ENCODE measurements at regions not wholly inside any gene's neighbourhood (a gene's known extent, or its start where the extent isn't known, plus 50 kb on each side); places are given as distances from the start of the nearest gene placed in this dataset.

- no peak for DNase-seq (ENCODE audit: low spot score)
Measured at GRCh38 chr5:105807290-105807689, 1863.4 kb downstream of the EFNA5 start.

GRCh38 chr5:105806596-105806995 lies 1864.1 kb downstream of the EFNA5 start:
- no peak for DNase-seq (ENCODE audit: low spot score)

- DNase-seq (ENCODE audit: low spot score), result no peak
Measured at GRCh38 chr5:105803431-105803830, 1867.3 kb downstream of the EFNA5 start.

GRCh38 chr5:105794578-105794977 lies 1876.2 kb downstream of the EFNA5 start:
- DNase-seq (ENCODE audit: low spot score), result no peak

- DNase-seq (ENCODE audit: low spot score), result no peak
Measured at GRCh38 chr5:105789246-105789645, 1881.5 kb downstream of the EFNA5 start.

GRCh38 chr5:105783811-105784210 lies 1886.9 kb downstream of the EFNA5 start:
- no peak for DNase-seq (ENCODE audit: low spot score)

- DNase-seq (ENCODE audit: low spot score), result no peak
Measured at GRCh38 chr5:105782501-105782900, 1888.2 kb downstream of the EFNA5 start.

GRCh38 chr5:105773241-105773640 lies 1897.5 kb downstream of the EFNA5 start:
- no peak for DNase-seq (ENCODE audit: low spot score)

GRCh38 chr5:105767267-105767666 lies 1903.5 kb downstream of the EFNA5 start:
- DNase-seq (ENCODE audit: low spot score), result no peak

- DNase-seq (ENCODE audit: low spot score), result no peak
Measured at GRCh38 chr5:105762728-105763127, 1908.0 kb downstream of the EFNA5 start.

- DNase-seq (ENCODE audit: low spot score), result no peak
Measured at GRCh38 chr5:105754056-105754455, 1916.7 kb downstream of the EFNA5 start.

- no peak for DNase-seq (ENCODE audit: low spot score)
Measured at GRCh38 chr5:105752801-105753200, 1917.9 kb downstream of the EFNA5 start.

GRCh38 chr5:105751908-105752307 lies 1918.8 kb downstream of the EFNA5 start:
- no peak for DNase-seq (ENCODE audit: low spot score)

GRCh38 chr5:105745111-105745510 lies 1925.6 kb downstream of the EFNA5 start:
- DNase-seq (ENCODE audit: low spot score), result no peak

GRCh38 chr5:105740242-105740641 lies 1930.5 kb downstream of the EFNA5 start:
- DNase-seq (ENCODE audit: low spot score), result no peak

GRCh38 chr5:105739732-105740131 lies 1931.0 kb downstream of the EFNA5 start:
- DNase-seq (ENCODE audit: low spot score), result no peak

GRCh38 chr5:105735704-105736103 lies 1935.0 kb downstream of the EFNA5 start:
- DNase-seq (ENCODE audit: low spot score), result no peak

- DNase-seq (ENCODE audit: low spot score), result no peak
Measured at GRCh38 chr5:105730982-105731381, 1939.8 kb downstream of the EFNA5 start.

- DNase-seq (ENCODE audit: low spot score), result no peak
Measured at GRCh38 chr5:105726093-105726492, 1944.6 kb downstream of the EFNA5 start.

- no peak for DNase-seq (ENCODE audit: low spot score)
Measured at GRCh38 chr5:105708442-105708841, 1962.3 kb downstream of the EFNA5 start.

- DNase-seq (ENCODE audit: low spot score), result no peak
Measured at GRCh38 chr5:105702323-105702722, 1968.4 kb downstream of the EFNA5 start.

- DNase-seq (ENCODE audit: low spot score), result no peak
Measured at GRCh38 chr5:105696440-105696839, 1974.3 kb downstream of the EFNA5 start.

- DNase-seq (ENCODE audit: low spot score), result no peak
Measured at GRCh38 chr5:105695941-105696340, 1974.8 kb downstream of the EFNA5 start.

- no peak for DNase-seq (ENCODE audit: low spot score)
Measured at GRCh38 chr5:105689596-105689995, 1981.1 kb downstream of the EFNA5 start.

- DNase-seq (ENCODE audit: low spot score), result no peak
Measured at GRCh38 chr5:105688227-105688792, 1982.4 kb downstream of the EFNA5 start.

Data from COLO829 (cell line).